Activated naive CD4-positive, alpha-beta T cell treated with anti-CD3 and anti-CD28 coated beads for 36 hours (primary cell): ENCODE measurements at regions not wholly inside any gene's neighbourhood (a gene's known extent, or its start where the extent isn't known, plus 50 kb on each side); places are given as distances from the start of the nearest gene placed in this dataset.

Experiments used
- CTCF ChIA-PET: fragments of 350-600 bp; sonication (Branson Sonifier 250); formaldehyde crosslinking; loops from one replicate; lab custom pipeline; 2021; ENCODE audit warnings: antibody characterized with exemption; lab: Charles Lee
- DNase-seq: peaks from one replicate; pipeline ENCODE4 v3.0.0-alpha.2; 2020
- H3K27ac Mint-ChIP-seq: one replicate; pipeline ENCODE4 v1.8.0; 2021; ENCODE audit warnings: mild to moderate bottlenecking, mixed read lengths
- H3K27me3 Mint-ChIP-seq: one replicate; pipeline ENCODE4 v1.8.0; 2021; ENCODE audit warnings: low read depth, mixed read lengths
- H3K36me3 Mint-ChIP-seq: one replicate; pipeline ENCODE4 v1.8.0; 2021; ENCODE audit warnings: low read depth, mixed read lengths
- H3K4me1 Mint-ChIP-seq: one replicate; pipeline ENCODE4 v1.8.0; 2021; ENCODE audit warnings: low read depth, mixed read lengths
- H3K4me3 Mint-ChIP-seq: one replicate; pipeline ENCODE4 v1.8.0; 2021; ENCODE audit warnings: mild to moderate bottlenecking, moderate library complexity, mixed read lengths
- H3K9me3 Mint-ChIP-seq: one replicate; pipeline ENCODE4 v1.8.0; 2021; ENCODE audit warnings: mixed read lengths
- intact Hi-C: fragments of 100-400 bp; cut with micrococcal nuclease; formaldehyde crosslinking; loops from one replicate; pipeline ENCODE4 v1.15.1; 2023

GRCh38 chr6:84372290-84372689 lies 144.8 kb upstream of the CEP162 start:
- H3K36me3 Mint-ChIP-seq = no peaks in the 10 kb centered on the region
- H3K27me3 Mint-ChIP-seq = no peaks in the 10 kb centered on the region
- H3K4me3 Mint-ChIP-seq = no peak overlapping the region
- H3K27ac Mint-ChIP-seq = no peak overlapping the region
- intact Hi-C loops = no loop called here
- CTCF ChIA-PET = no interaction called here
- DNase-seq = no peak
- no peaks in the 10 kb centered on the region for H3K9me3 Mint-ChIP-seq
- no peaks in the 10 kb centered on the region for H3K4me1 Mint-ChIP-seq

DNA sequence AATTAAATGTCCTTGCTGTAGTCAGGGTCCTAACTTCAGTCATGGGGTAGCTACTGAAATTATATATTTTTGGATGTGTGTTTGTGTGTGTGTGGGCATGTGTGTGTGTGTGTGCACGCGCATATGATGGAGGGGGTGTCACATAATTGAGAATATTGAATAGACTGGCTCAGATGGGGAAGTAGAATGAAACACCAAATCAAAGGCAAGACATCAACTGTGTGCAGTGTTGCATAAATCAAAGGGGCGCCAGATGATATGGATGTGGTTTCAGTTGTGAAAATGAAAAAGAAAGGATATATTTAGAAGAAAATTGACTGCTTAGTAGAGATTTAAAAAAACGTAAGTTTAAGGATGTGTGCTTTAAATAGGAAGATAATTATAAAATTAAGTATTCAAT lies 144.2 kb upstream of the CEP162 start:
- Mint-ChIP-seq H3K27ac (no peak overlapping the region), H3K9me3 (no peaks in the 10 kb centered on the region), H3K4me1 (no peaks in the 10 kb centered on the region), H3K27me3 (no peaks in the 10 kb centered on the region), H3K4me3 (no peak overlapping the region), H3K36me3 (no peaks in the 10 kb centered on the region)
- intact Hi-C loops = no loop called here
- no peak for DNase-seq
- CTCF ChIA-PET = no interaction called here

- CTCF ChIA-PET = no interaction called here
Measured at GRCh38 chr6:84362193-84362821, 134.9 kb upstream of the CEP162 start.

DNA sequence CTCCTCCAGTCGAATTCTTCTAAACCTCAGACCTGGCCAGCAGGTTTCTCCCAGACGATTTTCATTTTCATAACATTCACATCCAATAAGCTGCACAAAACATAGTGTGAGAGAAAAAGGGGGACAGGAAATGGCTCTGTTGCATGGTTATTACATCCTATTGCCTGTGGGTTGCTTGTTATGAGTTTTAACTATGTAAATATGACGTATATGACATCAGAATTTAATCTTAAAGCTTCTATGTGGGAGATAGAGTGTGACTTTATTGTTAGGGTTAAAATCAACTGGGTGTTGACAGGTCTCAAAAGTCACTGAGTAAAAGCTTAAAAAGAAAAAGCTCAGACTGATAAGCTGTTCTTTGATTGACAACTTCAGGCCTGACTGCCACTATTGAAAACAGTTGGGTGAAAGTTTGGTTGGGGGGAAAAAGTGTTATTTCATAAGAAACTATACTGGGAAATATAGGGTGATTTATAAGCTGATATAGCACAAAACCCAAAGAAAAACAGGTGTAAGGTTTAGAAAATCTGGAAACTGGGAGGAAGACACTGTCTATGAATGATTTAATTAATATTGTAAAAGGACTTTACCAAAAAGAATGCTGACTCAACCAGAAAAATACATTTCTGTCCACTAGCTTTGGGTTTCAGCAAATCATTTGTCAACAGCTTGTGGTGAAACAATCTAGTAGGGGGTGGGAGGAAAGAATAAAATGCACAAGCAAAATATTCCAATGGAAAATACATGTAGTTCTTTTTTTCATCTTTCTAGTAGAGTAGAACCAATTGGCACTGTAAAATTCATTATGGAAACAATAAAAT lies 134.1 kb upstream of the CEP162 start:
- no peak for DNase-seq
- no peaks in the 10 kb centered on the region for H3K36me3 Mint-ChIP-seq
- H3K9me3 Mint-ChIP-seq = no peaks in the 10 kb centered on the region
- no peak overlapping the region for H3K27ac Mint-ChIP-seq
- CTCF ChIA-PET = no interaction called here
- no peak overlapping the region for H3K4me3 Mint-ChIP-seq
- no peaks in the 10 kb centered on the region for H3K4me1 Mint-ChIP-seq
- intact Hi-C loops = no loop called here
- H3K27me3 Mint-ChIP-seq = no peaks in the 10 kb centered on the region

More at GRCh38 chr6:84362193-84362821, 134.9 kb upstream of the CEP162 start:
- Mint-ChIP-seq H3K27me3 (no peaks in the 10 kb centered on the region), H3K4me3 (no peak overlapping the region), H3K9me3 (no peaks in the 10 kb centered on the region), H3K27ac (no peak overlapping the region), H3K4me1 (no peaks in the 10 kb centered on the region), H3K36me3 (no peaks in the 10 kb centered on the region)
- intact Hi-C loops = no loop called here
- no peak for DNase-seq

DNA sequence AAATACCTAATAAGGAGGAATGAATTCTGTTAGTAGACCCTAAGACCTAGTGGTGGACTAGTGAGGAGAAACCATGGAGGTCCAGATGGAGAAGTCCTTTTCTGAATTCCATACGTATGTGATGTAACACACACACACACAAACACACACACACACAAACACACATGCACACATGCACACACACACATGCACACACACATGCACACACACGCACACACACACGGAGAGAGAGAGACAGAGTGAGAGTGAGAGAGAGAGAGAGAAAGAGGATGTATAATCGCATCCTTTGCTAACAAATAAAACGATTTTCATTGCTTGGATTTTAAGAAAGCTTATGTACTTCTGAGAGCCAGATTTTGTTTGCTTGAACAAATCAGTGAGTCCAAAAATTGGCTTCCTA lies 132.6 kb upstream of the CEP162 start:
- no peak overlapping the region for H3K27ac Mint-ChIP-seq
- CTCF ChIA-PET = no interaction called here
- H3K36me3 Mint-ChIP-seq = no peaks in the 10 kb centered on the region
- intact Hi-C loops = no loop called here
- no peaks in the 10 kb centered on the region for H3K27me3 Mint-ChIP-seq
- H3K4me1 Mint-ChIP-seq = no peaks in the 10 kb centered on the region
- no peak overlapping the region for H3K4me3 Mint-ChIP-seq
- no peaks in the 10 kb centered on the region for H3K9me3 Mint-ChIP-seq
- DNase-seq = no peak

DNA sequence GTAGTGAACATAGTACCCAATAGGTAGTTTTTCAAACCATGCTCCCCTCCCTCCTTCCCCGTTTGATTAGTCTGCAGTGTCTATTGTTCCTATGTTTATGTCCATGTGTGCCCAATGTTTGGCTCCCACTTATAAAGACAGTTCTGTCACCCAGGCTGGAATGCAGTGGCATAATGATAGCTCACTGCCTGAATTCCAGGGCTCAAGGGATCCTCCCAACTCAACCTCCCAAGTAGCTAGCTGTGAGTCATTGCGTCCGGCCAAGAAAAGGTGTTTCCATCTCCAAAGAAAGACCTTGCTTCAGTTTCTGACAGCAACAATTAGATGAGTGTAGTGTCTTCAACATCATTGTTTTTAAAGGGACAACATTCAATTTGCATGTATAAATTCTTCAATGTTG lies 131.1 kb upstream of the CEP162 start:
- intact Hi-C loops = no loop called here
- no peaks in the 10 kb centered on the region for H3K36me3 Mint-ChIP-seq
- H3K4me1 Mint-ChIP-seq = no peaks in the 10 kb centered on the region
- H3K27ac Mint-ChIP-seq = no peak overlapping the region
- CTCF ChIA-PET = no interaction called here
- H3K9me3 Mint-ChIP-seq = no peaks in the 10 kb centered on the region
- no peak overlapping the region for H3K4me3 Mint-ChIP-seq
- no peak for DNase-seq
- no peaks in the 10 kb centered on the region for H3K27me3 Mint-ChIP-seq

GRCh38 chr6:84357631-84358030 lies 130.2 kb upstream of the CEP162 start:
- no peak overlapping the region for H3K27ac Mint-ChIP-seq
- DNase-seq = no peak
- intact Hi-C loops = no loop called here
- no peaks in the 10 kb centered on the region for H3K4me1 Mint-ChIP-seq
- no peaks in the 10 kb centered on the region for H3K36me3 Mint-ChIP-seq
- no peaks in the 10 kb centered on the region for H3K27me3 Mint-ChIP-seq
- H3K4me3 Mint-ChIP-seq = no peak overlapping the region
- CTCF ChIA-PET = no interaction called here
- H3K9me3 Mint-ChIP-seq = no peaks in the 10 kb centered on the region

DNA sequence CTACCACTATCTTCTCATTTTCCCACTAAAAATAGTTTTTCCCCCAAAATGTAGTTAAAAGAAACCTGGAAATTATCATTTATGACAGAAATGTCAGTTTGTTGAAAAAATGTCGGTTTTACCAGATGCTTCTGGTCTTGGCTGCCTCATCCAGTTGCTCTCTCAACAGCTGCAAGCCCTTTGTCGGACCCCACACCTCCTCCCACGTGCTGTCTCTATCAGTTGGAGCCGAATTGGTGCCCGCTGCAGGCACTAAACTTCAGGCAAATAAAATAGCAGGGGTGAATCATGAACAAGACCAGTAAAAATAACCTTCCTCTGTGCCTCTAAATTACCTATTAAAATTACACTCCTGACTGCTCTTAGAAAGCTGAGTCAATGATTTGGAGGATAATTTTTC lies 129.5 kb upstream of the CEP162 start:
- Mint-ChIP-seq H3K4me3 (no peak overlapping the region), H3K27me3 (no peaks in the 10 kb centered on the region), H3K9me3 (no peaks in the 10 kb centered on the region), H3K36me3 (no peaks in the 10 kb centered on the region), H3K27ac (no peak overlapping the region), H3K4me1 (no peaks in the 10 kb centered on the region)
- CTCF ChIA-PET = no interaction called here
- intact Hi-C loops = no loop called here
- no peak for DNase-seq

DNA sequence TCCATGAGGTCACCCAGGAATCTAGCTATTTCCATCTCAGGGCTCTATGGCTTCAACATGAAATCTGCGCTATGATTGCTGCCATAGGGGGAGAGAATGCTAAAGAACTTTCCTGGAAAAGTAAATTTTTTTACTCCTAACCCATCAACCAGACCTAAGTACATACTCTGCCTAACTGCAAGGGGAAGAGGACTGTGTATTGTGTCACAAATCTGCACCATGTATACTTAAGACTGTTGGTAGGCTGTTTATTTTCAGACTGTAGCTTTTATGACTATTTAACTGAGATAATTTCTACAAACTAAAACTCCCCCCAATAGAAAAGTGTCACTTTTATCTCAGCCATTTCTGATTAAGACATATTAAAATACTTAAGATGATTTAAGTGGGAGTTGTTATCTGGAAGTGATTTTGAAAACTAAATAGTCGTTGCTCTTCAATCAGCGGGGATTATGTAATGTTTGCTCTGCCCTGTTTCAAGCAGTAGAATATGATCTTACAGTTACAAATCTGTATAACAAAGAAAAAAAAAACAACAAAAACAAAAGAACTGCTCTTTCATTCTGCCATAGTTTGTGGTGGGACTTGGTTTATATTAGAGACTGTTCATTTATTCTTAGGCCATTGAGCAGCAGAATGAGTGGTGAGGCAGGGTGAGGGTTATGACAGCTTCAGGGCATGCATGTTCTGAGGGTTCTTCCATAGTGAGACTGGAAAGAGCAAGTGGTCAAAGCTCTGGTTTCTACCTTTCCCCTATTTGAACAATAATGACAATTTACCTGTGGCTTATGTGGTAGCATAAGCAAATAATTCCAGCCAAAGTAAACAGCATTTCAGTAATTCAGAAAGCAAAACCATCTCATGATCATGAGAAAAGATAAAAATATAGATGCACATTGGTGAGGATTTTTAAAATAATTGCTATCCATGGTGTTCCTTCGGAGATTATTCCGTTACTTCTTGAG lies 126.3 kb upstream of the CEP162 start:
- H3K4me3 Mint-ChIP-seq = no peak overlapping the region
- no peak overlapping the region for H3K27ac Mint-ChIP-seq
- no peaks in the 10 kb centered on the region for H3K27me3 Mint-ChIP-seq
- intact Hi-C loops = no loop called here
- CTCF ChIA-PET = interaction anchor here (0.6 kb wide), 1 partner anchor 50 kb away, joined by 3 read pairs; no protein-coding TSS in a partner anchor
- no peaks in the 10 kb centered on the region for H3K4me1 Mint-ChIP-seq
- H3K36me3 Mint-ChIP-seq = no peaks in the 10 kb centered on the region
- DNase-seq = no peak
- H3K9me3 Mint-ChIP-seq = no peaks in the 10 kb centered on the region

- Mint-ChIP-seq H3K4me3 (no peak overlapping the region), H3K4me1 (no peaks in the 10 kb centered on the region), H3K27ac (no peak overlapping the region), H3K9me3 (no peaks in the 10 kb centered on the region), H3K27me3 (no peaks in the 10 kb centered on the region), H3K36me3 (no peaks in the 10 kb centered on the region)
- DNase-seq = no peak
- CTCF ChIA-PET = interaction anchor here (0.6 kb wide), 1 partner anchor 25 kb away, joined by 3 read pairs; no protein-coding TSS in a partner anchor
- intact Hi-C loops = no loop called here
Measured at GRCh38 chr6:84350397-84350796, 123.0 kb upstream of the CEP162 start.

DNA sequence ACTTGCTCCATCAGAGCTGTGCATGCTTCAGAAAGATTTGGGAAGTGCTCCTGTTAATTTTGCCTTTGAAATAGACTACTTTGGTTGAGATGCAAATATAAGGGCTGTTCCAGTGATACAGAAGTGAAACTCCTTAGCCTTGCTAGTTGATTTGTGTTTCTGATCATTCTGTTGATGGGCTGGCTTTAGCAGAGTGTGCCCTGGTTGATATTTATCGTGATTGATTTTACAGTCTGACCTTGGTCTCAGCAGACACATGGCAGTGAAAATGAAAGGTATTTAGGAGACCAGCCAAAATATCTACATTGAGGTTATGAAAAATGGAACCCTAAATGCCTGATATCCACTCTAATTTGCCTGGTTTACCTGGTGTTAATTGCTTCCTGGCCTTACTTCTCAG lies 122.1 kb upstream of the CEP162 start:
- CTCF ChIA-PET = no interaction called here
- intact Hi-C loops = no loop called here
- H3K27me3 Mint-ChIP-seq = no peaks in the 10 kb centered on the region
- no peak overlapping the region for H3K27ac Mint-ChIP-seq
- DNase-seq = no peak
- H3K36me3 Mint-ChIP-seq = no peaks in the 10 kb centered on the region
- H3K4me3 Mint-ChIP-seq = no peak overlapping the region
- no peaks in the 10 kb centered on the region for H3K9me3 Mint-ChIP-seq
- no peaks in the 10 kb centered on the region for H3K4me1 Mint-ChIP-seq

DNA sequence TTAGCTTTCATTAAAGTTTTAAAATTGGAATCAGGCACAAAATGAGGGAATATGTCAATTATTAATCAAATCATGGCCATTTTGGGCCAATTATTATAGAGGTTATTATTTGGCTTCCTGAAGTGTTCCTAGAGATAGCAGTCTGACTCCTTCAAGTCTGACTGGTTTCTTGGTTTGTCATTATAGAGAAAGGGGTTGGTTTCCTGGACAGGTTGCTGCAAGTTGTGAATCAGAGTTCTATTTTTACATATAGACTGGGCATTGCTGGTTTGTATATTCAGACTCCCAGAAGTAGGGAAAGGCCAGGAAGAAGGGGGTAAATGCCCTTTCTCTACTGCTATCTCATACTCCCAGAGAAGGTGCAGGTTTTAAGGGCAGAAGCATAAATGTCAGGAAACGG lies 121.4 kb upstream of the CEP162 start:
- Mint-ChIP-seq H3K4me3 (no peak overlapping the region), H3K27ac (no peak overlapping the region), H3K36me3 (no peaks in the 10 kb centered on the region), H3K4me1 (no peaks in the 10 kb centered on the region), H3K27me3 (no peaks in the 10 kb centered on the region), H3K9me3 (no peaks in the 10 kb centered on the region)
- intact Hi-C loops = no loop called here
- no peak for DNase-seq
- CTCF ChIA-PET = no interaction called here
